Hematopoietic multipotent progenitor cell treated with erythropoietin and hydrocortisone succinate and interleukin-3 and kit ligand, for 4 days (in vitro differentiated cells): ENCODE measurements at regions not wholly inside any gene's neighbourhood (a gene's known extent, or its start where the extent isn't known, plus 50 kb on each side); places are given as distances from the start of the nearest gene placed in this dataset.

Source experiments
- DNase-seq: peaks from one replicate; pipeline ENCODE4 v3.0.0-alpha.2; 2015

DNA sequence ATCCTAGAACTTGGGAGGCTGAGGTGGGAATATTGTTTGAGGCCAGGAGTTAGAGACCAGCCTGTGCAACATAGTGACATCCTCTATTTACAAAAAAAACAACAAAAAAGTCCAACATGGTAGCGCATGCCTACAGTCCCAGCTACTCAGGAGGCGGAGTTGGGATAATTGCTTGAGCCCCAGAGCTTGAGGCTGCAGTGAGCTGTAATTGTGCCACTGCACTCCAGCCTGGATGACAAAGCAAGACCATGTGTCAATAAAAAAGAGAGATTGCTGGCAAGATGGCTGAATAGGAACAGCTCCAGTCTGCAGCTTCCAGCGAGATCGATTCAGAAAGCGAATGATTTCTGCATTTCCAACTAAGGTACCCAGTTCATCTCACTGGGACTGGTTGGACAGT is 54.8 kb upstream of the FBXL17 start:
- no peak for DNase-seq

GRCh38 chr5:108433600-108433999 is 51.7 kb upstream of the FBXL17 start:
- DNase-seq, result no peak

DNA sequence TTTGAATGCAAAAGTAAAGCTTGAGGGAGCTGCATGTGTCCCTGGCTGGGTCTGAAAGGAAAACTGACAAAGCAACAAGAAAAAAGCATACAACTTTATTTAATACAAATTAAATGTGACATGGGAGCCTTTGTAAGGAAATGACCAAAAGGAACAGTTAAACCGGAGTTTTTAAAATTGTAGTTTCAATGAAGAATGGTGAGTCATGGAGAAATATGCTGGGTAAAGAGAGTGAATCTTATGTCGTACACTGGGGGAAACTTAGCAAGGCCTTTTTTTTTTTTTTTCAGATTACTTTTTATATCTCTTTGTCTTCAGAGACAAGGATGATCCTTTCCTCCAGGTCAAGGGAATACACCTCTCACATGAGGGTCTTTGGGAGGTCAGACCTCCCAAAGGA is 50.1 kb upstream of the FBXL17 start:
- no peak for DNase-seq
